ENCODE measurements at regions not wholly inside any gene's neighbourhood (a gene's known extent, or its start where the extent isn't known, plus 50 kb on each side); places are given as distances from the start of the nearest gene placed in this dataset.

DNA sequence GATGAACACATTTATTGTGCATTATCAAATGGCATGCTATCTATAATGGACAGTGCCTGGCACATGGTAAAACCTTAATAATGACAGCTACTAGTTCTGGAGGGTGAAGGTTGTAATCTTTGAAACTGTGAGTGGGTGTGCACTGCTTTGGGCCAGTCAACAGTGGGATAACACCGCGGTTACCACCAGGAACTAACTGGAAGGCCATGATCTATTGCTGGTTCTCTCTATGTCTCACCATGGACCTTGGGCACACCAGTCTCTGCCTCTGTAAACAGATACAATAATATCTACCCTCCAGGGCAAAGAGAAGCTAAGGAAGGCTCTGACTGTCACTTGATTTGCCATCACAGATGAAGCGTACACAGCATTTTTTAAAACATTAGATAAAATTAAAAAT, 198.6 kb upstream of the ESRRG start:
- Mint-ChIP-seq H3K36me3 (no peaks in the 10 kb centered on the region), H3K9me3 (ENCODE audit: low read depth) (no peaks in the 10 kb centered on the region), H3K4me3 (no peak overlapping the region), H3K27ac (no peak overlapping the region), H3K27me3 (no peaks in the 10 kb centered on the region), H3K4me1 (ENCODE audit: low read depth) (no peaks in the 10 kb centered on the region)

- Mint-ChIP-seq H3K36me3 (no peaks in the 10 kb centered on the region), H3K4me3 (no peak overlapping the region), H3K9me3 (ENCODE audit: low read depth) (no peaks in the 10 kb centered on the region), H3K4me1 (ENCODE audit: low read depth) (no peaks in the 10 kb centered on the region), H3K27me3 (no peaks in the 10 kb centered on the region), H3K27ac (no peak overlapping the region)
Observed at GRCh38 chr1:216919060-216919970, 196.1 kb upstream of the ESRRG start.

- no peak overlapping the region for H3K27ac Mint-ChIP-seq
- H3K36me3 Mint-ChIP-seq: no peaks in the 10 kb centered on the region
- no peak overlapping the region for H3K4me3 Mint-ChIP-seq
Observed at GRCh38 chr1:216916890-216917438, 193.7 kb upstream of the ESRRG start.

DNA sequence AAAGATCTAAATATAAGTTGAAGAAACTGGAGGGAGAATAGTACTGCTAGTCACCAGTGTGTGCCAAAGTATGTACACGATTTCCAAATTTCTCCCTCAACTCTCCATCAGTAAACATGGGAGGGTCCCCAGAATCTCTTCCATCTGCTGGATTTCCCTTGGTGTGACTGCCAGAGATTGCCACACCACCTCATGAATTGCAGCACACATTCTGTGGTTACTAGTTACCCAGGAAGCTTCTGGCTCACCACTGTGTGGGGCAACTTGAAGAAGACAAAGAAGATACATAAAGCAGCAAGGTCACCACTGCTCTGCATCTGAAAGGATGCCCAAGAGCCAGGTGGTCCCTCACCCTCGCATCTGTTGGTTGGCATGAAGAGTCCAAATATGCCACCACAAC, 191.7 kb upstream of the ESRRG start:
- H3K36me3 Mint-ChIP-seq: no peaks in the 10 kb centered on the region
- H3K27me3 Mint-ChIP-seq: no peaks in the 10 kb centered on the region
- no peak overlapping the region for H3K27ac Mint-ChIP-seq
- H3K9me3 Mint-ChIP-seq (ENCODE audit: low read depth): no peaks in the 10 kb centered on the region
- H3K4me3 Mint-ChIP-seq: no peak overlapping the region
- H3K4me1 Mint-ChIP-seq (ENCODE audit: low read depth): no peaks in the 10 kb centered on the region

More at GRCh38 chr1:216916890-216917438, 193.7 kb upstream of the ESRRG start:
- Mint-ChIP-seq H3K9me3 (ENCODE audit: low read depth) (no peaks in the 10 kb centered on the region), H3K4me1 (ENCODE audit: low read depth) (no peaks in the 10 kb centered on the region), H3K27me3 (no peaks in the 10 kb centered on the region)

- Mint-ChIP-seq H3K27me3 (no peaks in the 10 kb centered on the region), H3K27ac (no peak overlapping the region), H3K36me3 (no peaks in the 10 kb centered on the region), H3K4me1 (ENCODE audit: low read depth) (no peaks in the 10 kb centered on the region), H3K4me3 (no peak overlapping the region), H3K9me3 (ENCODE audit: low read depth) (no peaks in the 10 kb centered on the region)
Observed at GRCh38 chr1:216913976-216914375, 190.7 kb upstream of the ESRRG start.

- Mint-ChIP-seq H3K36me3 (no peaks in the 10 kb centered on the region), H3K27ac (no peak overlapping the region), H3K4me3 (no peak overlapping the region), H3K27me3 (no peaks in the 10 kb centered on the region), H3K9me3 (ENCODE audit: low read depth) (no peaks in the 10 kb centered on the region), H3K4me1 (ENCODE audit: low read depth) (no peaks in the 10 kb centered on the region)
Observed at GRCh38 chr1:216910081-216910840, 187.0 kb upstream of the ESRRG start.

DNA sequence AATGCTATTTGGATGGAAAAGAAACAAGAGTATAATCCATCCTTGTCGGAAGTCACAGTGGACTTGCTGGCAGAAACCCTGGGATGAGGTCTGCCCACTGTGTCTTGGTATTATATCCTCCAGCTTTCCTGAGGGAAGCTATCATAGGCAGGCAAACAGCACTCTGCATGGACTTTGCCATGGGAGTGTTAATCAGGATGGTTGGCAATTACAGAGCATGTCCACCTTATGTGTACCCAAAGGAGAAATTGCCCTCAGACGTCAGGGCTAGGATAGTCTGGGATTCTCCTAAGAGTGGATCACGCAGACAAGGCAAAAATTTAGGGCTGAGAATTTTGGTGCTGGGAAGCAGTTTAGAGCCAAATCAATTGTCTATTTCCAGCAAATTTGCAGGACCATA, 184.9 kb upstream of the ESRRG start:
- no peak overlapping the region for H3K27ac Mint-ChIP-seq
- no peaks in the 10 kb centered on the region for H3K27me3 Mint-ChIP-seq
- no peaks in the 10 kb centered on the region for H3K9me3 Mint-ChIP-seq (ENCODE audit: low read depth)
- H3K4me3 Mint-ChIP-seq: no peak overlapping the region
- no peaks in the 10 kb centered on the region for H3K36me3 Mint-ChIP-seq
- H3K4me1 Mint-ChIP-seq (ENCODE audit: low read depth): no peaks in the 10 kb centered on the region

DNA sequence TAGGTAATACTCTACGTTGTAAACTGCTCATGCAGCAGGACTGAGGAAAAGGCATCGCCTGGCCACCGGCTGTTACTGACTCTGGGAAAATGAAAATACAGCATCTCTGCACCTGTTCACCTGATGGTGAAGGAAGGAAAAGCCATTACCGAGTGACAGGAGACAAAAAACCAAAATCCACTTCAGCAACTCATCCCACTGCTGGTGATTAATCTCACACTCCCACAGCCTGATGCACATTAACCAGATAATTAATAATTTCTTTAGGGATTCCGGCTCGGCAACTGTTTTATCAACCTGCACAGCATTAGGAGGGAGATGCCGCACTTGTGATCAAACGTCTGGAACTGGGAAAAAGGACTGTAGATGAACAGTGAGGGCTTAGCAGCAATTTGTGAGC, 183.9 kb upstream of the ESRRG start:
- no peaks in the 10 kb centered on the region for H3K4me1 Mint-ChIP-seq (ENCODE audit: low read depth)
- H3K27me3 Mint-ChIP-seq: no peaks in the 10 kb centered on the region
- H3K4me3 Mint-ChIP-seq: no peak overlapping the region
- no peaks in the 10 kb centered on the region for H3K9me3 Mint-ChIP-seq (ENCODE audit: low read depth)
- no peaks in the 10 kb centered on the region for H3K36me3 Mint-ChIP-seq
- no peak overlapping the region for H3K27ac Mint-ChIP-seq

DNA sequence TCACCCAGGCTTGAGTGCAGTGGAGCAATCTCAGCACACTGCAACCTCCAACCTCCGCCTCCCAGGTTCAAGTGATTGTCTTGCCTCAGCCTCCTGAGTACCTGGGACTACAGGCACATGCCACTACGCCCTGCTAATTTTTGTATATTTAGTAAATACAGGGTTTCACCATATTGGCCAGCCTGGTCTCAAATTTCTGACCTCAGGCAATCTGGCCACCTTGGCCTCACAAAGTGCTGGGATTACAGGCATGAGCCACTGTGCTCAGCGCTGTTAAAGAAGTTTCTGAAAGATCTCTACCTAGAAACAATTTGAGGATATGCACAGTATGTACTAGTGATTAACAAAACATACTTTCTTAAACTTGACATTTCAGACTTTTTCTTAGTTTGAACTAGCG, 182.6 kb upstream of the ESRRG start:
- no peaks in the 10 kb centered on the region for H3K9me3 Mint-ChIP-seq (ENCODE audit: low read depth)
- H3K27ac Mint-ChIP-seq: no peak overlapping the region
- no peak overlapping the region for H3K4me3 Mint-ChIP-seq
- no peaks in the 10 kb centered on the region for H3K4me1 Mint-ChIP-seq (ENCODE audit: low read depth)
- no peaks in the 10 kb centered on the region for H3K27me3 Mint-ChIP-seq
- H3K36me3 Mint-ChIP-seq: no peaks in the 10 kb centered on the region

DNA sequence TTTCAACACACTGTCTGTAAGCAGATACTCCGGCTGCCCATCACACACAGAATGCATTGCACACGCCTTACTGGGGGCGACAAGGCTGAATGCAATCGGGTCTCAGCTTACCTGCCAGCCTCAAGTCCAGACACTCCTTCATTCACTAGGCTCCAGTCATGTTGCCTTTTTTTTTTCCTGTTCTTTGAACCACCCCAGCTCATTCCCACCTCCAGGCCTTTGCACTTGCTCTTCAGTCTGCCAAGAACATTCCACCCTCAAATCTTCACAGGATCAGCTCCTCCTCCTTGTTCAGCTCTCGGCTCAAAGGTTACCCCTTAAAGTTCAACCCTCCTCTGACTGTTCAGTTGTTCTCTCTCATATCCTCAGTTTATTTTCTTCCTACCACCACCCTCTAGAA, 181.9 kb upstream of the ESRRG start:
- H3K27me3 Mint-ChIP-seq: no peaks in the 10 kb centered on the region
- no peak overlapping the region for H3K27ac Mint-ChIP-seq
- no peaks in the 10 kb centered on the region for H3K36me3 Mint-ChIP-seq
- H3K9me3 Mint-ChIP-seq (ENCODE audit: low read depth): no peaks in the 10 kb centered on the region
- no peak overlapping the region for H3K4me3 Mint-ChIP-seq
- no peaks in the 10 kb centered on the region for H3K4me1 Mint-ChIP-seq (ENCODE audit: low read depth)

- no peak overlapping the region for H3K27ac Mint-ChIP-seq
- H3K4me1 Mint-ChIP-seq (ENCODE audit: low read depth): no peaks in the 10 kb centered on the region
- H3K27me3 Mint-ChIP-seq: no peaks in the 10 kb centered on the region
- no peaks in the 10 kb centered on the region for H3K36me3 Mint-ChIP-seq
- H3K4me3 Mint-ChIP-seq: no peak overlapping the region
- no peaks in the 10 kb centered on the region for H3K9me3 Mint-ChIP-seq (ENCODE audit: low read depth)
Observed at GRCh38 chr1:216904471-216904870, 181.2 kb upstream of the ESRRG start.

- H3K27me3 Mint-ChIP-seq: no peaks in the 10 kb centered on the region
- H3K27ac Mint-ChIP-seq: no peak overlapping the region
- no peaks in the 10 kb centered on the region for H3K9me3 Mint-ChIP-seq (ENCODE audit: low read depth)
- no peaks in the 10 kb centered on the region for H3K4me1 Mint-ChIP-seq (ENCODE audit: low read depth)
- no peaks in the 10 kb centered on the region for H3K36me3 Mint-ChIP-seq
- H3K4me3 Mint-ChIP-seq: no peak overlapping the region
Observed at GRCh38 chr1:216903382-216903740, 180.1 kb upstream of the ESRRG start.

DNA sequence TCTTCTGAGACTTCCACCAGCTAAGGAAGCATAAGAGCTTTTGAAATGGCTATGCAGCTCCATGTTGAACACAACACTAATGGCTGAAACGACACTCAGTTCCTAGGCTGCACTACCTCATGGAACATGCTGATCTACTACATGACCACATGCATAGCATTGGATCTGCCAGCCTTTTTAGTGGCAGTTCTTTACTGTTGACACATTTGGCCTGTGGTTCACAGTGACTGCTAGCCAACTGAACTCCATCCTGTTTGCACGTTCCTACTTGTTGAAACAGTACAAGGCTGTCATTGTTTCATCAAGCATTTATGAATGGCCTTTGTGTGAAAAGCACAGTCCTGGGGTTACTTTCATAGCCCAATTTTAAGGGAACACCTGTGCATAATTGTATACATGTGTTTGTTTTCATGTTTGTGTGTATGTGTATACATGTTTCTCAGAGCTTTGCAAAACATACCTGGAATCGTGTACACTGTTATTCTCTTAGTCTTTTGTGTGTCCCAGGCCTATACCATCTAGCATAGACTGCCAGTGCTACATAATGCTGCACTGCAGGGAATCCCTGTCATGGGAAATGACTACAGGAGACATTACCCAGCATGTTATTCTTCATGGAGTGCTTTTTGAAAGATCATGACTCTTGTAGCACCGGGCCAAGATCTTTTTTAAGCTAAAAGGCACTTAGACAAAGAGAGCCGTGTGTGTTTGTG, 179.6 kb upstream of the ESRRG start:
- H3K36me3 Mint-ChIP-seq: no peaks in the 10 kb centered on the region
- no peak overlapping the region for H3K4me3 Mint-ChIP-seq
- no peak overlapping the region for H3K27ac Mint-ChIP-seq
- no peaks in the 10 kb centered on the region for H3K4me1 Mint-ChIP-seq (ENCODE audit: low read depth)
- H3K9me3 Mint-ChIP-seq (ENCODE audit: low read depth): no peaks in the 10 kb centered on the region
- H3K27me3 Mint-ChIP-seq: no peaks in the 10 kb centered on the region

GRCh38 chr1:216900116-216900620, 176.9 kb upstream of the ESRRG start:
- H3K27me3 Mint-ChIP-seq: no peaks in the 10 kb centered on the region

GRCh38 chr1:216898801-216899200, 175.6 kb upstream of the ESRRG start:
- no peaks in the 10 kb centered on the region for H3K9me3 Mint-ChIP-seq (ENCODE audit: low read depth)
- no peaks in the 10 kb centered on the region for H3K4me1 Mint-ChIP-seq (ENCODE audit: low read depth)
- H3K27me3 Mint-ChIP-seq: no peaks in the 10 kb centered on the region
- H3K4me3 Mint-ChIP-seq: no peak overlapping the region
- H3K36me3 Mint-ChIP-seq: no peaks in the 10 kb centered on the region
- no peak overlapping the region for H3K27ac Mint-ChIP-seq

More at GRCh38 chr1:216900116-216900620, 176.9 kb upstream of the ESRRG start:
- Mint-ChIP-seq H3K4me1 (ENCODE audit: low read depth) (no peaks in the 10 kb centered on the region), H3K4me3 (no peak overlapping the region), H3K9me3 (ENCODE audit: low read depth) (no peaks in the 10 kb centered on the region), H3K36me3 (no peaks in the 10 kb centered on the region), H3K27ac (no peak overlapping the region)

All from activated naive CD8-positive, alpha-beta T cell (primary cell).